SK-N-SH (cell line): ENCODE measurements at regions not wholly inside any gene's neighbourhood (a gene's known extent, or its start where the extent isn't known, plus 50 kb on each side); places are given as distances from the start of the nearest gene placed in this dataset.

ENCODE experiments used
- CTCF ChIA-PET: fragments of 300-600, 350-600 bp; formaldehyde crosslinking; extraction: SDS; loops from one replicate; lab custom pipeline; 2021; lab: Yijun Ruan, JAX
- POLR2A ChIA-PET: fragments of 350-600 bp; sonication (Branson Sonifier 250); formaldehyde crosslinking; extraction: SDS; loops from one replicate; lab custom pipeline; 2020; ENCODE audit warnings: antibody characterized with exemption, inconsistent platforms; lab: Yijun Ruan, JAX
- DNase-seq: peaks from one replicate; pipeline ENCODE4 v3.0.0; 2012
- H2AFZ ChIP-seq: fragments of 200-600 bp; sonication (generic); 2 replicates; pipeline ENCODE4 v1.8.1; 2016; ENCODE audit warnings: antibody characterized with exemption, mild to moderate bottlenecking, low read depth
- H3F3A ChIP-seq: fragments of 200-600 bp; sonication (generic); replicated peaks from 2 replicates; pipeline ENCODE3; 2016; ENCODE audit warnings: antibody characterized with exemption, mild to moderate bottlenecking; ENCODE audit not compliant: insufficient read depth
- H3K27ac ChIP-seq, 2 experiments: fragments of 200-500 bp in 1 of 2; fragments of 200-600 bp in 1 of 2; sonication (Bioruptor generic) in 1 of 2; sonication (generic), shearing (Covaris generic) in 1 of 2; 2 replicates each; pipeline versions ENCODE4 v1.5.1 to v1.6.1; 2014 to 2016; ENCODE audit warnings: low read depth in 2 of 2, inconsistent platforms in 1 of 2, low read length in 1 of 2, mild to moderate bottlenecking in 1 of 2, mixed read lengths in 1 of 2
- H3K27me3 ChIP-seq: fragments of 200-600 bp; sonication (generic), shearing (Covaris generic); 2 replicates; pipeline ENCODE4 v1.6.1; 2016; ENCODE audit warnings: mixed run types; ENCODE audit not compliant: insufficient read depth
- H3K36me3 ChIP-seq, 2 experiments: fragments of 200-500 bp in 1 of 2; fragments of 200-600 bp in 1 of 2; sonication (Bioruptor generic) in 1 of 2; sonication (generic) in 1 of 2; replicated peaks in 1 of 2; 2 replicates each; pipeline versions ENCODE3 to v1.5.1; 2014 to 2016; ENCODE audit warnings: low read length in 1 of 2, mild to moderate bottlenecking in 1 of 2; ENCODE audit not compliant: insufficient read depth in 2 of 2, control insufficient read depth in 1 of 2
- H3K4me1 ChIP-seq, 2 experiments: fragments of 200-500 bp in 1 of 2; fragments of 200-600 bp in 1 of 2; sonication (Bioruptor generic) in 1 of 2; sonication (generic), shearing (Covaris generic) in 1 of 2; 2 replicates each; pipeline versions ENCODE4 v1.5.1 to v1.6.1; 2014 to 2016; ENCODE audit warnings: low read depth in 1 of 2, low read length in 1 of 2, mixed run types in 1 of 2; ENCODE audit not compliant: insufficient read depth in 2 of 2, control insufficient read depth in 1 of 2
- H3K4me2 ChIP-seq: fragments of 200-600 bp; sonication (generic), shearing (Covaris generic); 2 replicates; pipeline ENCODE4 v1.6.1; 2017; ENCODE audit warnings: mixed run types
- H3K4me3 ChIP-seq, 2 experiments: fragments of 200-500 bp in 1 of 2; fragments of 200-600 bp in 1 of 2; sonication (Bioruptor generic) in 1 of 2; sonication (generic), shearing (Covaris generic) in 1 of 2; 2 replicates each; pipeline versions ENCODE4 v1.5.1 to v1.8.1; 2014 to 2016; ENCODE audit warnings: low read depth in 2 of 2, inconsistent platforms in 1 of 2, low read length in 1 of 2, mild to moderate bottlenecking in 1 of 2, mixed read lengths in 1 of 2, moderate library complexity in 1 of 2
- H3K79me2 ChIP-seq: fragments of 200-600 bp; sonication (generic); 2 replicates; pipeline ENCODE4 v1.8.1; 2017; ENCODE audit warnings: mild to moderate bottlenecking; ENCODE audit not compliant: insufficient read depth
- H3K9ac ChIP-seq: fragments of 200-600 bp; sonication (generic); 2 replicates; pipeline ENCODE4 v1.6.1; 2017; ENCODE audit warnings: mixed run types
- H3K9me2 ChIP-seq: fragments of 200-600 bp; sonication (generic); 2 replicates; pipeline ENCODE4 v1.6.1; 2017; ENCODE audit warnings: mixed run types
- H3K9me3 ChIP-seq: fragments of 200-600 bp; sonication (generic); 2 replicates; pipeline ENCODE4 v1.6.1; 2017; ENCODE audit warnings: mixed run types, mild to moderate bottlenecking, moderate library complexity
- H4K20me1 ChIP-seq: fragments of 200-600 bp; sonication (generic); 2 replicates; pipeline ENCODE4 v1.6.1; 2017; ENCODE audit warnings: mild to moderate bottlenecking, mixed run types; ENCODE audit not compliant: insufficient read depth
- ELF1 ChIP-seq: IDR thresholded peaks from 2 replicates; pipeline ENCODE4 v1.4.0; 2012
- EP300 ChIP-seq, 2 experiments: IDR thresholded peaks; 2 replicates each; pipeline versions ENCODE4 v1.4.0 to v1.6.1; 2012; ENCODE audit warnings: borderline replicate concordance in 1 of 2, low read depth in 1 of 2, low read length in 1 of 2
- EZH2phosphoT487 ChIP-seq: fragments of 200-600 bp; sonication (generic); IDR thresholded peaks from 2 replicates; pipeline ENCODE4 v1.6.1; 2017; ENCODE audit warnings: low read depth, mixed run types, mild to moderate bottlenecking, antibody characterized with exemption, moderate library complexity, borderline replicate concordance
- FOXJ3 ChIP-seq: sonication (generic); formaldehyde crosslinking; IDR thresholded peaks from 2 replicates; pipeline ENCODE4 v1.5.1; 2020; ENCODE audit warnings: mild to moderate bottlenecking, missing genetic modification reagents
- GATA2 ChIP-seq: sonication (generic); formaldehyde crosslinking; IDR thresholded peaks from 2 replicates; pipeline ENCODE4 v1.5.0; 2020; ENCODE audit warnings: mild to moderate bottlenecking, missing genetic modification reagents
- JUND ChIP-seq: IDR thresholded peaks from 2 replicates; pipeline ENCODE4 v1.4.0; 2012
- MAX ChIP-seq: IDR thresholded peaks from 2 replicates; pipeline ENCODE4 v1.4.0; 2012; ENCODE audit warnings: low read depth
- MEF2A ChIP-seq: IDR thresholded peaks from 2 replicates; pipeline ENCODE4 v1.4.0; 2012; ENCODE audit warnings: low read depth, borderline replicate concordance
- MXI1 ChIP-seq: IDR thresholded peaks from 2 replicates; pipeline ENCODE4 v1.6.1; 2012; ENCODE audit warnings: mild to moderate bottlenecking, low read depth, low read length, improper control_type of control experiment
- NRF1 ChIP-seq: IDR thresholded peaks from 2 replicates; pipeline ENCODE4 v1.6.1; 2012; ENCODE audit warnings: low read depth, mild to moderate bottlenecking, low read length
- RAD21 ChIP-seq: IDR thresholded peaks from 2 replicates; pipeline ENCODE4 v1.6.1; 2012; ENCODE audit warnings: mild to moderate bottlenecking, low read length
- RFX5 ChIP-seq: IDR thresholded peaks from 2 replicates; pipeline ENCODE4 v1.6.1; 2012; ENCODE audit warnings: mild to moderate bottlenecking, improper control_type of control experiment, low read length
- RXRA ChIP-seq: IDR thresholded peaks from 2 replicates; pipeline ENCODE4 v1.4.0; 2012; ENCODE audit warnings: low read depth, mild to moderate bottlenecking, borderline replicate concordance
- TAF1 ChIP-seq: IDR thresholded peaks from 2 replicates; pipeline ENCODE4 v1.6.1; 2012; ENCODE audit warnings: low read depth, mild to moderate bottlenecking, low read length, moderate library complexity, borderline replicate concordance
- USF2 ChIP-seq: fragments of 150-350 bp; IDR thresholded peaks from 2 replicates; pipeline ENCODE4 v1.6.1; 2017; ENCODE audit warnings: antibody characterized with exemption, low read length, low read depth, borderline replicate concordance
- WGBS: methylation state at CpG from one replicate; pipeline ENCODE4 v1.1.6; 2017; ENCODE audit warnings: low lambda C conversion rate; 5-methylcytosine and 5-hydroxymethylcytosine counted together
- TF ChIP-seq, protein P1 (sequence below): IDR thresholded peaks from 2 replicates; pipeline ENCODE4 v1.6.1; 2012; ENCODE audit warnings: mild to moderate bottlenecking, low read depth, low read length, moderate library complexity
- TF ChIP-seq, protein P2 (sequence below): IDR thresholded peaks from 2 replicates; pipeline ENCODE4 v1.4.0; 2012; ENCODE audit warnings: low read depth, borderline replicate concordance
- TF ChIP-seq, protein P3 (sequence below): IDR thresholded peaks from 2 replicates; pipeline ENCODE4 v1.4.0; 2012; ENCODE audit warnings: low read depth, borderline replicate concordance
- TF ChIP-seq, protein P4 (sequence below): fragments of 150-350 bp; IDR thresholded peaks from 2 replicates; pipeline ENCODE4 v1.6.1; 2016; ENCODE audit warnings: mild to moderate bottlenecking, low read depth, low read length

DNA sequence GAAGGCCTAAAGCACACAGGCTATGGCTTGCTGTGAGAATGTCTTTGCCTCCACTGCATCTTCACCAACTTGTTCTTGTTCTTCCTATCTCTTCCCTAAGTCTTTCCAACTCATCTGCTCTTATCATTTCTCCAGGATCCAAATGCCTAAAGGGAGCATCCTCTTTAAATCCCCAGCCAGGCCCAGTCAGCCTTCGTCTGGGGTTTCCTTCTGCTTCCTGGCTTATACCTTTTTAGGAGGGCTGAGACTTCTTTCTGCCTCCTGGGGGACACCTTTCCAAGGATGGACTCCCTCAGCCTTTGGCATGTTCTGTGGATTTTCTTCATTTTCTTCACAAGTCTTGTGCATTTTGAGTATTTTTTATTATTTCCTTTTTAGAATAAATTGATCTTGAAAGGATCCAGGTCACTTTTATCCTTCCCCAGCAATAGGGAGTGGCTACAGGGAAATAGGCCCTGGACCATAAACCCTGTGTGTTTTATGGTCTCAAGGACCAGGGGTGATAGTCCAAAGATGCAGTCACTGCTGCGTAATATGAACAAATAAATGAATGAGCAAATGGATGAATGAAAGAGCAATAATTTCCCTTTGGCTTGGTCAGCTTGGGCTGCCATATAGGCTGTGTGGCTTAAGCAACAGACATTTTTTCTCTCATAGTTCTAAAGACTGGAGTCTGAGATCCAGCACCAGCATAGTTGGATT is 122.1 kb upstream of the LRIG1 start (continued):
- TF ChIP-seq, protein P1, sequence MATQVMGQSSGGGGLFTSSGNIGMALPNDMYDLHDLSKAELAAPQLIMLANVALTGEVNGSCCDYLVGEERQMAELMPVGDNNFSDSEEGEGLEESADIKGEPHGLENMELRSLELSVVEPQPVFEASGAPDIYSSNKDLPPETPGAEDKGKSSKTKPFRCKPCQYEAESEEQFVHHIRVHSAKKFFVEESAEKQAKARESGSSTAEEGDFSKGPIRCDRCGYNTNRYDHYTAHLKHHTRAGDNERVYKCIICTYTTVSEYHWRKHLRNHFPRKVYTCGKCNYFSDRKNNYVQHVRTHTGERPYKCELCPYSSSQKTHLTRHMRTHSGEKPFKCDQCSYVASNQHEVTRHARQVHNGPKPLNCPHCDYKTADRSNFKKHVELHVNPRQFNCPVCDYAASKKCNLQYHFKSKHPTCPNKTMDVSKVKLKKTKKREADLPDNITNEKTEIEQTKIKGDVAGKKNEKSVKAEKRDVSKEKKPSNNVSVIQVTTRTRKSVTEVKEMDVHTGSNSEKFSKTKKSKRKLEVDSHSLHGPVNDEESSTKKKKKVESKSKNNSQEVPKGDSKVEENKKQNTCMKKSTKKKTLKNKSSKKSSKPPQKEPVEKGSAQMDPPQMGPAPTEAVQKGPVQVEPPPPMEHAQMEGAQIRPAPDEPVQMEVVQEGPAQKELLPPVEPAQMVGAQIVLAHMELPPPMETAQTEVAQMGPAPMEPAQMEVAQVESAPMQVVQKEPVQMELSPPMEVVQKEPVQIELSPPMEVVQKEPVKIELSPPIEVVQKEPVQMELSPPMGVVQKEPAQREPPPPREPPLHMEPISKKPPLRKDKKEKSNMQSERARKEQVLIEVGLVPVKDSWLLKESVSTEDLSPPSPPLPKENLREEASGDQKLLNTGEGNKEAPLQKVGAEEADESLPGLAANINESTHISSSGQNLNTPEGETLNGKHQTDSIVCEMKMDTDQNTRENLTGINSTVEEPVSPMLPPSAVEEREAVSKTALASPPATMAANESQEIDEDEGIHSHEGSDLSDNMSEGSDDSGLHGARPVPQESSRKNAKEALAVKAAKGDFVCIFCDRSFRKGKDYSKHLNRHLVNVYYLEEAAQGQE, result no peak

GRCh38 chr3:66625505-66626216 is 124.8 kb upstream of the LRIG1 start:
- TF ChIP-seq, protein P2, sequence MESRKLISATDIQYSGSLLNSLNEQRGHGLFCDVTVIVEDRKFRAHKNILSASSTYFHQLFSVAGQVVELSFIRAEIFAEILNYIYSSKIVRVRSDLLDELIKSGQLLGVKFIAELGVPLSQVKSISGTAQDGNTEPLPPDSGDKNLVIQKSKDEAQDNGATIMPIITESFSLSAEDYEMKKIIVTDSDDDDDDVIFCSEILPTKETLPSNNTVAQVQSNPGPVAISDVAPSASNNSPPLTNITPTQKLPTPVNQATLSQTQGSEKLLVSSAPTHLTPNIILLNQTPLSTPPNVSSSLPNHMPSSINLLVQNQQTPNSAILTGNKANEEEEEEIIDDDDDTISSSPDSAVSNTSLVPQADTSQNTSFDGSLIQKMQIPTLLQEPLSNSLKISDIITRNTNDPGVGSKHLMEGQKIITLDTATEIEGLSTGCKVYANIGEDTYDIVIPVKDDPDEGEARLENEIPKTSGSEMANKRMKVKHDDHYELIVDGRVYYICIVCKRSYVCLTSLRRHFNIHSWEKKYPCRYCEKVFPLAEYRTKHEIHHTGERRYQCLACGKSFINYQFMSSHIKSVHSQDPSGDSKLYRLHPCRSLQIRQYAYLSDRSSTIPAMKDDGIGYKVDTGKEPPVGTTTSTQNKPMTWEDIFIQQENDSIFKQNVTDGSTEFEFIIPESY, result no peak
- TF ChIP-seq FOXJ3 (CRISPR knock-in tag), result no peak
- TF ChIP-seq, protein P3, sequence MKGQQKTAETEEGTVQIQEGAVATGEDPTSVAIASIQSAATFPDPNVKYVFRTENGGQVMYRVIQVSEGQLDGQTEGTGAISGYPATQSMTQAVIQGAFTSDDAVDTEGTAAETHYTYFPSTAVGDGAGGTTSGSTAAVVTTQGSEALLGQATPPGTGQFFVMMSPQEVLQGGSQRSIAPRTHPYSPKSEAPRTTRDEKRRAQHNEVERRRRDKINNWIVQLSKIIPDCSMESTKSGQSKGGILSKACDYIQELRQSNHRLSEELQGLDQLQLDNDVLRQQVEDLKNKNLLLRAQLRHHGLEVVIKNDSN, result no peak
- no peak for TF ChIP-seq JUND
- TF ChIP-seq, protein P4, sequence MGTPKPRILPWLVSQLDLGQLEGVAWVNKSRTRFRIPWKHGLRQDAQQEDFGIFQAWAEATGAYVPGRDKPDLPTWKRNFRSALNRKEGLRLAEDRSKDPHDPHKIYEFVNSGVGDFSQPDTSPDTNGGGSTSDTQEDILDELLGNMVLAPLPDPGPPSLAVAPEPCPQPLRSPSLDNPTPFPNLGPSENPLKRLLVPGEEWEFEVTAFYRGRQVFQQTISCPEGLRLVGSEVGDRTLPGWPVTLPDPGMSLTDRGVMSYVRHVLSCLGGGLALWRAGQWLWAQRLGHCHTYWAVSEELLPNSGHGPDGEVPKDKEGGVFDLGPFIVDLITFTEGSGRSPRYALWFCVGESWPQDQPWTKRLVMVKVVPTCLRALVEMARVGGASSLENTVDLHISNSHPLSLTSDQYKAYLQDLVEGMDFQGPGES, result no peak
- no peak for TF ChIP-seq USF2
- TF ChIP-seq EP300 (IDR thresholded peaks at IDR 0.05; ENCODE audit: borderline replicate concordance in 1 of 2, low read depth in 1 of 2, low read length in 1 of 2), result no peak
- TF ChIP-seq TAF1, result no peak
- TF ChIP-seq GATA2 (CRISPR knock-in tag), result no peak
- no peak for TF ChIP-seq EZH2phosphoT487
- TF ChIP-seq RXRA, result no peak
- TF ChIP-seq MEF2A, result no peak
- no peak for TF ChIP-seq ELF1
- TF ChIP-seq RFX5, result no peak
- no peak for TF ChIP-seq NRF1
- no peak for TF ChIP-seq RAD21
- TF ChIP-seq MXI1, result no peak
- TF ChIP-seq MAX, result no peak
- DNase-seq, result no peak
- Histone ChIP-seq H3K4me2 (no peak overlapping the region), H3K36me3 (no peaks in the 10 kb centered on the region), H3K27me3 (no peaks in the 10 kb centered on the region), H3K4me1 (no peaks in the 10 kb centered on the region), H3K27ac (no peak overlapping the region), H3K4me3 (no peak overlapping the region), H3K9me2 (no peaks in the 10 kb centered on the region), H4K20me1 (no peaks in the 10 kb centered on the region), H2AFZ (no peak overlapping the region), H3K9me3 (no peaks in the 10 kb centered on the region), H3K79me2 (no peaks in the 10 kb centered on the region), H3K9ac (no peak overlapping the region), H3F3A (no peaks in the 10 kb centered on the region)
- ChIA-PET CTCF (no interaction called here), POLR2A (no interaction called here)
- WGBS, result 65% methylated on average over 5 of the region's 5 CpGs
